ENCODE measurements at regions not wholly inside any gene's neighbourhood (a gene's known extent, or its start where the extent isn't known, plus 50 kb on each side); places are given as distances from the start of the nearest gene placed in this dataset.

DNA sequence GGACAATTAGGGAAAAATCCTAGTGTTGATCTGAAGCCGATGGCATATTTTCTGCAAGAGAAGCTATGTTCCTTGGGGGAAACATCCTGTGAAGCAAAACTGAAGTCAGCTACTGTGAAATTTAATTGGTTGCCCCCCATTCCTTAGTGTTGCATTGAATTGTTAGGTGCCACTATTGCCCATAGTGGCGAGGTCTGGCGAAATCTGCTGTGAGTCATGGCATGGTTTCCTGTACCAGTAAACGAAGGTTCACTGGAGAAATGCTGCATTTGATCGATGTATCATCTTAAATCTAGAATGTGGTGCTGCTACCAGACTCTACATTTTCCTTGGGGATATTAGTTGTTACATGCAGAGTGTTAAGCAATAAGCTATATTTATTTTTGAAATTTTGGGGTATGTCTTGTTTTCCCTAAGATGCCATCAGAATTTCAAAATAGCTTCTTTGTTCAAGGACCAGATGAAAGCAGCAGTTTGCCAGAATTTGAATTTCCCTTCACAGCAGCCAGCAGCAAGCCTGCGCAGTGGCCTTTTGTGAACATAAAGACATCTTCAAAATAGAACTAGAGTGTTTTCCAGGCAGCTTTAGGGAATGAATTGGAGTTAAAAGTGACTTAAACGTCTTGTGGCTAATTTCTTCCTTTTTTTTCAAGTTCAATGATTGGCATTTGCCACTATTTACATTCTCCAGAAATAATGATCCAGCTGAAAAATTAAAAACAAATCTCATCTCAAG lies 348.6 kb upstream of the COBL start:
- TF ChIP-seq, protein P1, sequence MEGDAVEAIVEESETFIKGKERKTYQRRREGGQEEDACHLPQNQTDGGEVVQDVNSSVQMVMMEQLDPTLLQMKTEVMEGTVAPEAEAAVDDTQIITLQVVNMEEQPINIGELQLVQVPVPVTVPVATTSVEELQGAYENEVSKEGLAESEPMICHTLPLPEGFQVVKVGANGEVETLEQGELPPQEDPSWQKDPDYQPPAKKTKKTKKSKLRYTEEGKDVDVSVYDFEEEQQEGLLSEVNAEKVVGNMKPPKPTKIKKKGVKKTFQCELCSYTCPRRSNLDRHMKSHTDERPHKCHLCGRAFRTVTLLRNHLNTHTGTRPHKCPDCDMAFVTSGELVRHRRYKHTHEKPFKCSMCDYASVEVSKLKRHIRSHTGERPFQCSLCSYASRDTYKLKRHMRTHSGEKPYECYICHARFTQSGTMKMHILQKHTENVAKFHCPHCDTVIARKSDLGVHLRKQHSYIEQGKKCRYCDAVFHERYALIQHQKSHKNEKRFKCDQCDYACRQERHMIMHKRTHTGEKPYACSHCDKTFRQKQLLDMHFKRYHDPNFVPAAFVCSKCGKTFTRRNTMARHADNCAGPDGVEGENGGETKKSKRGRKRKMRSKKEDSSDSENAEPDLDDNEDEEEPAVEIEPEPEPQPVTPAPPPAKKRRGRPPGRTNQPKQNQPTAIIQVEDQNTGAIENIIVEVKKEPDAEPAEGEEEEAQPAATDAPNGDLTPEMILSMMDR (IDR thresholded peaks at IDR 0.05; ENCODE audit: low read length) = no peak
- TF ChIP-seq EZH2 (IDR thresholded peaks at IDR 0.05; ENCODE audit: borderline replicate concordance, low read length) = no peak

Measured in OCI-LY1 (cell line).